DMS 273 treated with DMSO at 0.1 percent for 48 hours (cell line): ENCODE measurements at regions not wholly inside any gene's neighbourhood (a gene's known extent, or its start where the extent isn't known, plus 50 kb on each side); places are given as distances from the start of the nearest gene placed in this dataset.

Experiments
- DNase-seq: peaks from one replicate; lab custom pipeline; 2025; lab: John Stamatoyannopoulos, UW

- no peak for DNase-seq
These were observed 454.7 kb upstream of the CWC22 start for GRCh38 chr2:180461761-180462160.

DNA sequence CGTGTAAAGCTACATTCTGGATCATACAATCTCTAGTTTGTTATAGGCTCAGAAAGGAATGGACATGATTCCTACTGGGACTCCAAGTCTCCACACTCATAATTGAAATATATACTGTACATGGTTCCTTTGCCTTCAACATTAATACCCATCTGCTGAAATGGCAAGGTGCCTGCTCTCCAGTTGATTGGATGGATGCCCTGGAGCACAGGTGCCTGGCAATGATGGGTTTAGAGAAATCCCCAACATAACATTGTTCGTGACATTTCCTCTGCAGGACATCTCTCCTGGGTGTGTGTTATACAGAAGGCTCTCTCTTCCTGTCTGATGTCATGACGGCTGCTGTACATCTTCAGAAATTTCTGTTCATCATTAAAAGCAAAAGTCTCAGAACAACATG lies 449.7 kb upstream of the CWC22 start:
- DNase-seq, result peak; percentile 31

DNA sequence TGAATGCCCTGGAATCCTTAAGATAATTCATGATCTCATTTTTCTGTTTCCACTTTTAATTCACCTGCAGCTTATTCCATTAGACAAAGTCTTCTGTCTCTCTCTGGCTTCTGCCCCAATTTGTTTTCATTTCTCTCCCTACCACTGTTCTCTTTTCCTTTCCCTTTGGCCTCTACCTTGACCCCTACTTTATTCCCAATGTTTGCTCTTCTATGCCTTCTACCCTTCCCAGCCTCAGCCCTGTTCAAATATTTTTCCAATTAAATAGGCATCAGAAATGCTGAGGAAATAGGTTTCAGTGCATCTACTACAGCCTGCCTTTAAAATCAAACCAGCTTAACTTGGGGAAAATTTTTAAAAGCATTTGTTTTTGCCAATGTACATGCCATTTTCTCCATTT lies 443.7 kb upstream of the CWC22 start:
- DNase-seq, result no peak

GRCh38 chr2:180449171-180449915 lies 442.2 kb upstream of the CWC22 start:
- no peak for DNase-seq

DNA sequence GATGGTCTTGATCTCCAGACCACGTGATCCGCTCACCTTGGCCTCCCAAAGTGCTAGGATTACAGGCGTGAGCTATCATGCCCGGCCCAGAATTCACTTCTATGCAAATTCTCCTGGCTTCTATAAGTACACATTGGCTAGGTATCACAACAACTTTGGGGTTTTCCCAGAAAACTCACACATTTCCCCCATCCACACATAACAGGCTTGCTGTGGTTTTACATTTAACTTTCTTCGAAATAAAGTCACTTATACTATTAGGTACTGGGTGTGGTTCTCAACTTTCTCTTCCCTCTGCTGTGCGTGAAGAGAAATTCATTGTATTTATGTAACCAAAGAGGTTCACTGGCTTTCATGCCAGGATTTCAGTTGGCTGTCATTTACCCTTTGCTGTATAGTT lies 439.4 kb upstream of the CWC22 start:
- DNase-seq, result no peak

GRCh38 chr2:180443888-180444287 lies 436.8 kb upstream of the CWC22 start:
- DNase-seq, result no peak

- DNase-seq, result no peak
These were observed 436.0 kb upstream of the CWC22 start for GRCh38 chr2:180442860-180443644.

DNA sequence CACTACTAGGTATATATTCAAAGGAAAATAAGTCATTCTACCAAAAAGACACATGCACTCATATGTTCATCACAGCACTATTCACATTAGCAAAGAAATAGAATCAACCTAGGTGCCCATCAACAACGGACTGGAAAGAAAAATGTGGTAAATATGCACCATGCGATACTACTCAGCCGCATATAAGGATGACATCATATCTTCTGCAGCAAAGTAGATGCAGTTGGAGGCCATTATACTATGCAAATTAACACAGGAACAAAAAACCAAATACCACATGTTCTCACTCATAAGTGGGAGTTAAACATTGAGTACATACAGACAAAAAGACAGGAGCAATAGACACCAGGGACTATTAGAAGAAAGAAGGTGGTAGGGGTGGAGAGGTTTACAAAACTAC lies 412.1 kb upstream of the CWC22 start:
- DNase-seq, result no peak

GRCh38 chr2:180416627-180417026 lies 409.5 kb upstream of the CWC22 start:
- no peak for DNase-seq

GRCh38 chr2:180413336-180413735 lies 406.2 kb upstream of the CWC22 start:
- no peak for DNase-seq

- no peak for DNase-seq
These were observed 405.1 kb upstream of the CWC22 start for GRCh38 chr2:180412219-180412618.

- DNase-seq, result no peak
These were observed 404.6 kb upstream of the CWC22 start for GRCh38 chr2:180411661-180412060.

- no peak for DNase-seq
These were observed 399.6 kb upstream of the CWC22 start for GRCh38 chr2:180406687-180407086.

DNA sequence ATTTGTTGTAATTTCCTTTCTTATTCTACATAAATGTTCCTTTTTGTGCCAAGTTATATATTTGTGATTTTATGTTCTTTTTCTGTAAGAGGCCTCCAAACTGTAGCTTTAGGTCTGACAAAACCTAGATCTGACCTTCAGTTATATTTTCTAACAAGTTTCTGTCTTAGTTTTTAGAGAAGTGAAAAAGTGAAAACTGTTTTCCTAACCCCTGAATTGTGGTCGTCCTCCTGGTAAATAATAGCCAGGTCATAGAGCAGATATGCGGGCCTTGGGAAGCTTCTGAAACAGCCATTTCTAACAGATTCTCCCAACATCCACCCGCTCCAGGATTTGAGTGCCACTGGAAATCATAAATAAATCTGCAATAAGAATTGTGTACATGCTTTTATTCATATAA lies 398.4 kb upstream of the CWC22 start:
- no peak for DNase-seq

DNA sequence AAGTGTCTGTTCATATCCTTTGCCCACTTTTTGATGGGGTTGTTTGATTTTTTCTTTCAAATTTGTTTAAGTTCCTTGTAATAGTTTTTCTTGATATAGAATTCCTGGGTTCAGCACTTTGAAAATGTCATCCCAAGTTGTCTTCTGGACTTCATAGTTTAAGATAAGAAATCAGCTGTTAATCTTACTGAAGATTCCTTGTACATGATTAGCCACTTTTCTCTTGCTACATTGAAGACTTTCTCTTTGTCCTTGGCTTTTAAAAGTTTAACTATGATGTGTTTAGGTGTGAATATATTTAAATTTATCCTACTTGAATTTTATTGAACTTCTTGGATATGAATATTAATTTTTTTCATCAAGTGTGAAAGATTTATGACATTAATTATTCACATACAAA lies 387.2 kb upstream of the CWC22 start:
- DNase-seq, result no peak

GRCh38 chr2:180385601-180386201 lies 378.6 kb upstream of the CWC22 start:
- no peak for DNase-seq

DNA sequence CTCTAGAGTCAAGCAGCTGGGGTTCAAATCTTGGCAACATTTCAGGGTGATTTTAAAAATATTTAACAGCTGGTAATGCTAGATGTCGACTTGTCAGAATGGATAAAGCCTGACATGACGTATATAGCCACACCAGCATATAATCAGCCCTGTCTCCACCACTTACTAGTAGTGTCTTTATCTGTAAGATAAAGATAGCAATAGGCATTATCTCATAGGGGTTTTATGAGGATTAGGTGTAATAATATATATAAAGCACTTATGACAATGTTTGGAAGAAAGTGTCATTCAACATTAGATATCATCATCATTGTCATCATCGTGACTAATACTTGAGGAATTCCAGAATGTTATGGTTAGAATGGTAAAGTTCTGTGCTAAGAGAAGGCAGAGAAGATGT lies 369.0 kb upstream of the CWC22 start:
- no peak for DNase-seq

DNA sequence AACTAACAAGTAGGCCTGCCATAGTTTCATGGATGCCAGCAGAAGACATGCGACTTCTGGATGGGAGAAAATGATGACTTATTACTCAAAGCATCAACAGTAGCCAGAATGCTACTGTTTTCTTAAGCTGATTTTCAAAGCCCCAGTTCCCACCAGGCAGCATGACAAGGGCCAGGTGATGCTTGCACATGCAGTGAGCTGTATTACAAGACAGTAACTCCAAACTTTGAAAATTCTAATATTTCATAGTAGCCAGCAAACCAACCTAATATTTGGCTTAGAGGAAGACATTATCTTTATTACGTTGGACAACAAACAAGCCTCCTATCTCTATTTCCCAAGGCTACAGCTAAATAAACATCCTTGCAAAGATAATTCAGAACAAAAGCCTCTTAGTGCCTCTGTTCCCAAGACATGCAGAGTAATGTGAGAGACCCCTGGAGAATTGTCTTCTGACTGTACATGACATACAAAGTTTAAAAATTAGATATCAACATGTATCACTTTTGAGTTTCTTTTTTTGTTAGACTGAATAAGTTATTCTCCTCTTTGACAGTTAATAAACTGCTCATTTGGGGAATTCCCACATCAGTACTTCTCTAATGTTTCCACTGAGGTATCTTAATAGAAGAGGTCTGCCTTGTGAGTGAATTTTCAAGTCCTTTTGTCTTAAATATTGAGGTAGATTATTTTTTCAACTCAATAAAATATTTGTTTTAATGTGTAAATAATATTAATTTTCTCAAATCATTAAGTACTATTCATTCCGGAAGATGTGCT lies 367.6 kb upstream of the CWC22 start:
- DNase-seq, result no peak

- no peak for DNase-seq
These were observed 363.6 kb upstream of the CWC22 start for GRCh38 chr2:180370511-180371205.

DNA sequence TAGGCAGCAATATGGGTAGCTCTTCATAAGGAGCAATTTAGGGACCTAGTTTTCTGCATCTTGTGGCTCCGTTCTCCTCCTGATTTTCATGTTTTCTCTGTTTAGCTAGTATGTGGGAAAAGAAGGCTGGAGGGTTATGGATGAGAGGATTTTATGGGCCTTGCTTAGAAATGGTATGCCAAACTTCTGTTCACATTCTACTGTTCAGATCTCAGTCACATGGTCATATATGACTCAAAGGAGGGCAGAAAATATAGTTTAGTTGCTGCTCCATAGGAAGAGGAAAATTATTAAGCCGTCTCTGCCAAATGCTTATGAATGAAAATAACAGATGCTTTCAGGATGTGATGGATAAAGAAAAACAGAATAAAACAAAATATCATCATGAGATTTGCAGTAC lies 361.8 kb upstream of the CWC22 start:
- no peak for DNase-seq

GRCh38 chr2:180367815-180368214 lies 360.7 kb upstream of the CWC22 start:
- DNase-seq, result no peak

GRCh38 chr2:180366481-180366880 lies 359.4 kb upstream of the CWC22 start:
- no peak for DNase-seq
